GM18507 (cell line): ENCODE measurements at regions not wholly inside any gene's neighbourhood (a gene's known extent, or its start where the extent isn't known, plus 50 kb on each side); places are given as distances from the start of the nearest gene placed in this dataset.
"Not testable (repeated sequence)": the region's sequence is repeated elsewhere in the genome, so short reads cannot be mapped to it uniquely, and the experiment has no call there.

Experiments used
- DNase-seq: peaks from one replicate; pipeline ENCODE4 v3.0.0; 2011; ENCODE audit warnings: low read depth; ENCODE audit not compliant: insufficient read length; ENCODE audit errors: extremely low spot score
- FAIRE-seq: peaks from 2 replicates; lab custom pipeline; 2011; peaks lifted over from hg19 to GRCh38; lab: Jason Lieb, UNC

DNA sequence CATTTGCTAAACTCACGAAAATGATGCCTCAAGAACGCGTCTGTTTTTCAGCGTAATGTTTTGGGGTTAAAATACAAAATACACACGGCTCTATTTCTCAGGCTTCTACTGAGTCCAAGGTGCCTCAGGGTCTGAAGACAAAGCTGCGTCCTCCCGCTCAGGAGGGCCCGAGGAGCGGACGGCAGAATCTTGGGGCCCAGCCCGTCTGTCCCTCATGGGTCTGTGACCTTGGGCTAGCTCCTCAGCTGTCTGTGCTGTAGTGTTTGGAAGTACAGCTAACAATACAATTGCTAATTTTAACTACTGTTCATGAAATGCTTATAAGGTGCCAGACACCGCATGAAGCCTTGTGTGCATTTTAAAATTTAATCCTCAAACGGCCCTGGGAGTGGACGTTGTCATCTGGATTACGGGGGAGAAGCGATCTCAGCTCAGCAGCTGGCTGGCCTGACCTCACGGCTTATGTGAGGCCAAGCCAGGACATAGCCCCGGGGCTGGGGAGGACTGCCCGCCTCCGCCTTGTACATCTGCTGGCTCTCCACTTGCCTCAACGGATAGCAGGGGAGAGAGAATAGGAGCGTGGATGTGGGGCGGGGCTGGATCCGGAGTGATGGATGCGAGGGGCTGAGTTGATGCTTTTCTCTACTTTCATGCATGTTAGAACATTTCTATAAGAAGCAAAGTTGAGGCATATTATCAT lies 357.4 kb downstream of the GLRX3 start:
- no peak for DNase-seq

DNA sequence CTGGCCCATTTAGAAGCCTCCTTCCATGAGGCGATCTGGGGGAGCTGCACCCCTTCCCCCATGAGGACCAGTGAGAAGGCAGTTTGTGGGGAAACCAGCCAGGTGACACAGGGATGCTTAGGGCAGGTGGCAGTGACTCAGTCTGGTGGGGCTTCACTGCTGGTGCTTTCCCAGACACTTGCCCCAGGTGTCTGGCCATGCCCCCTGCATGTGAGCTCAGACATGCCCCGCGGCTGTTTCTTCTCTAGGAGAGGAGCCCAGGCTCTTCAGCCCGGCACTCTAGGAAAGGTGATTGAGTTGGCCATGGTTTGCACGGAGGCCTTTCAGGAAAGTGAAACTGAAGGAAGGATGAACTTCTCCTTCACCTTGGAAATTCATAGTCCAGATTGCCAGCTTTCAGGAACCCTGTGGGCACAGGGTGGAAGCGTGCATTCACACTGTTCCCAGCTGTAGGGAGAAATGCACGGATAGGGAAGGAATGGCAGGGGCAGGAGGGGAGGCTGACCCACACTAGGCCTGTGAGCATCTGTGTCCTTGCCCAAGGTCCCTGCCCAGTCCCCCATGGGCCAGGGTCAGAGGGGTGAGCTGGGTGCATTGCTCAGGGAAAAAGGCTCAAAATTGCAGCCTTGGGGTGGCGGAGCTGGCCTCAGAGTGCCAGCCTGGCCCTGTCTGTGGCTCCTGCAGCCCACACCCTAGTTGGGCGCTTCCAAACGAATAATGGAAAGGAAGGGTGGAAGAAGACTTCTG lies 359.1 kb downstream of the GLRX3 start:
- FAIRE-seq (no peak), DNase-seq (no peak)

More for the DNA sequence above, 357.4 kb downstream of the GLRX3 start:
- no peak for FAIRE-seq

DNA sequence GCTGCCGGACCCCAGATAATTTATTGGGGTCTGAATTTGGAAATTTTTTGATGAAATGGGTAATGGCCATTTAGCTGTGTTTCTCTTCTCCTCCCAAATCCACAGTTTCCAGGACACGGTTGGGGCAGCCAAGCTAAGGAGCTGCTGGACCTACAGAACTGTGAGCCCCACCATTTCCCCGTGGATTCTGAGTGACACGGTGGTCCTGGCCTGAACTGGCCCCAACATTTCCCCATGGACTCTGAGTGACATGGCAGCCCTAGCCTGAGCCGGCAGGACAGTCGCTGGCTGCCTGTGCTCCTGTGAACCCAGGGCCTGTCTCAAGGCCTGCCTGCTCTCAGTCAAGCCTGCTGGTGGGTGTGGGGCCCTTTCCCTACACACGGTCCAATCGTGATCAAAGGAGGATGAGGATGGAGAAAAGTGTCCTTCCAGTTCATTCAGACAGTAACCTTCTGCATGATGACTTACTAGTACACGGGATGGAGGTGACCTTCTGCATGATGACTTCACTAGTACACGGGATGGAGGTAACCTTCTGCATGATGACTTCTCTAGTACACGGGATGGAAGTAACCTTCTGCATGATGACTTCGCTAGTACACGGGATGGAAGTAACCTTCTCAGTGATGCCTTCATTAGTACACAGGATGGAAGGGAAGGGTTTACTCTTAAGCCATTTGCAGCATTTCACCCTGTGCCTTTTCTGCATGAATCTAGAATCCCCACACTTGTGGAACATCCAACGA lies 359.9 kb downstream of the GLRX3 start:
- peak; percentile 9 for FAIRE-seq
- no peak for DNase-seq

DNA sequence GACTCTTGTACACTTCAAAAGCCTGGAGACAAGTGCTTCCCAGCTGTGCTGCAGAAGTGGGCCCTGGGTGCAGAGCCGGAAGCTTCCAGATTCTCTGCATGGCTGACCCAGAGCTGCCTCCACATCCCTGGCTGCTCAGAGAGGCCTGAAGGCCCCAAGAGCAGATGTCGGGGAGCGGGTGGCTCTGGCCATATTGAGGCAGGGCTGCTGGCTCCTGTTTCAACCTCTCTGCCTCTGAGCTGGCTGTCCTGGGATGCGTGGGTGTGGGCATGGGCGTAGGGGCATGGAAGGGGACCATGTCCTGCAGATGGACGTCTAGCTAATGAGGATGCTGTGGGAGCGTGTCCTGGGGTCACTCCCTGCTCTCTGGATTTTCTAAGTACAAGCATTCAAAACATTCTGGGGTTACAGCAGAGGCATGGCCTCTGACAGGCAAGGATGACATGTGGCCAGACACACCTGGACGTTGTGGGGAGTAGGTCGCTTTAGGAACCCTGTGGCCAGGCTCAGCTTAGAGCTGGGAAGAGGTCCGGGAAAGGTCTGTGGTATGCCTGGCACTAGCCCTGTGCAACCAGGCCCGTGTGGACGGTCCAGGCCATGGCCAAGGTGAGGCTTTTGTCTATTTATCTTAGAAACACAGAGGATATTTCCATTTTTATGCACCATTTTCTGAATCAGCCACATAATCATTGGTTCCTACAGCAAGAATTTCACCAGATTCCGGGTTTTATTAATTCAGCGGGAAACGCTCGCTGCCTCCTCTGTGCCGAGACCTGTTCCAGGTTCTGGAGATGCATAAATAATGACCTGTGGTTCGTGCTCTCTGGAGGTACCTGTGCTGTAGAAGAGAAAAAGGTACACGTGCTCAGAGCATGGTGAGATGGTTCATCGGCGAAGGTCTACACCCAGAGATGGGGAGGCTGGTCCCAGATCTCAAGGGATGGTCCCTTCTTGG lies 361.1 kb downstream of the GLRX3 start:
- DNase-seq (no peak), FAIRE-seq (no peak)

DNA sequence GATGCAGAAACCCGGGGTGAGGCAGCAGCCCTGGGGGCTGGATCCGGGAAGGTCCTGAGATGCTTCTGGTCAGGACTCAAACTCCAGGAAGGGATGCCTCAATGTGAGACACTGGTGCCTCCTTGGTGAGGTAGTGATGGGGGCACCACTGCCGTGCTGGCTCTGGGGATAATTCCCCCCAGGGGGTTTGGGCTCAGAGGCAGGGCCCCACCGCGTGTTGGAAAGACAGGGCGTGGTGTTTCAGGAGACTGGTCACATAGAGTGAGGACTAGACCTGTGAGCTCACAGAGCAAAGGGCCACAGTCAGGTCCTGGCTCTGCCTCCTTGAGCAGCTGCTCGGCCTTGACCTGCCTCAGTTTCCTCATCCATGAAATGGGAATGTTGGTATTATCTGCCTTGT lies 361.9 kb downstream of the GLRX3 start:
- no peak for FAIRE-seq
- DNase-seq = no peak

DNA sequence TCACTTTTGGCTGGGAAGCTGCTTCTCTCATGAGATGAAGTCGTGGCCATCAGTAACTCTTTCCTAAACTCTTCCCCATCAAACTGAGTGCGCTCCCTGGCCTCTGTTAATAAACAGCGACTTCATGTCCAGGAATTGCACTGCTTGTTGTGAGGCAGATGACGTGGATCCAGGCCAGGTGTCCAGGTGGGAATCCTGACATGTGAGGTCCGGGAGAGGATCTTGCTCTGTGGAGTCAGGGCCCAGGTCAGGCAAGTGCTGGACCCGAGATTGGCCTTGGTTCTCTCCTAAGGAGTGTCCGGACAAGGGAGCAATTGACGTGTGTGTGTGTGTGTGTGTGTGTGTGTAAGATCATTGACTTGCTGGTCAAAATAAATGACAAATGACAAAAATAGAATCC lies 362.7 kb downstream of the GLRX3 start:
- DNase-seq (no peak), FAIRE-seq (no peak)

DNA sequence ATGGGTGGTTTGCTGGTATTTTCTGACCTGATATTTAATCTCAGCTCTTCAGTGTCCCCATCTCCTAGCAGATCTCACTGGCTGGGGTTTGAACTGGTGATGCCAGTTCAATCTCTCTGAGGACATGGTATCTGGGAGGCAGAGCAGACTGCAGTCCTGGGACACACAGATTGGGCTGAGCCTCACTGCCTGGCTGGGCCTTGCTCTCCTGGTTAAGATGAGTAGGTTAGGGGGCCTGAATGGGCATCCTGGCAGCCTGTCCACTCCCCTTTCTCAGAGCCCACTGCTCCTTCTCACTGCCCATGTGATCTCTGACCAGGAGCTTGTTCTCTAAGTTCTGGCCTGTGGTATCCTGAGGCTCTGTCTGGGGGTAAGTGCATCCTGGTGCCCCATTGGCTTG lies 363.4 kb downstream of the GLRX3 start:
- DNase-seq (no peak), FAIRE-seq (no peak)

DNA sequence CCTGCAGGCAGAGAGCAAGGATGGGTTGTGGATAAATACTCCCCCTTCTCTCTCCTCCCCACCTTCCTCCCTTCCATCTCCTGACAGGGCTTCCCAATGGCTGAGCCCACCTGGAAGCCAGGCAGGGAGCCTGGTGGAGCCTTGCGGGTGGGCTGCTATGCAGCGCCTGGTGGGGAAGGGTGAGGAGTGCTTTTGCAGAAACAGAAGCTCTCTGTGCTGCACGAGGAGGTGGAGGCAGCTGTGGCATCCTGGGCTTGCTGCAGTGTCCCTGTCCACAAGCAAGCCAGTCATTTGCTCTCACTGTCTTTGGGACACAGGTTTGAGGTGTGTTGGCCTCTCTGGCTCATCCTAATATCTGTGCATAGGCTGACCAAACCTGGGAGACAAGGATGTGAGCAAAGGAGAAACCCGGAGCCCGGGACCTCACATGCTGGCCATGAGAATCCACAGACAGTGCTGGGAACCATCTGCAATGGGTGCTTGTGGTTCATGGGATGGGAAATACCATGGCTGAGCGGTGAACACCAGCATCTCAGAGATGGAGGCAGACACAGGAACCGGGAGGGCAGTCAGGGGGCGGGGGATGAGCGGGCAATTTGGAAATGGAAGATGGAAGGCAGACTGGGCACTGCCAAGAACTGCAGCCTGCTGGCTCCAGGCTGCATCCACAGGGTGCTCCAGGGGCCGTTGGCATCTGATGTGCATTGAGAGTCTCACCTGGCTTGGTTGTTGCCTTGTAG lies 364.2 kb downstream of the GLRX3 start:
- DNase-seq = no peak
- no peak for FAIRE-seq

DNA sequence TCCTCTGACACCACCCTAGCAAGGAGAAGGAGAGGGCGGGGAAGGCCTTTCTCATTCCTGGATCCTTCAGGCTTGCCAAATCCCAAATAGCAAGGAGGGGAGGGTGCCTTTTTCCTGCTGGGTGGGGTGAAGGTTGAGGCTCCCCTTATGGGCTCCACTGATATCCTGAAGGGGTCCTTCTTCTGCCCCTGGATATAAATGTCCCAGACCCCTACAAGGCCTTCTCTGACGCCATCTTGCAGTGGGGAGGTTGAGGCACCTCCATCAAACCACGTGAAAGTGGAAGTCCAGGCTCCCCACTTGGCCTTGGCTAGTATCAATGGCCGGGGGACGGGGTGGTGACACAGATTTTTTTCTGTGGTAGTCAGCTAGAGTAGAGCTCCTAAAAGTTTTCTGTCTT lies 371.3 kb downstream of the GLRX3 start:
- DNase-seq (no peak), FAIRE-seq (no peak)

DNA sequence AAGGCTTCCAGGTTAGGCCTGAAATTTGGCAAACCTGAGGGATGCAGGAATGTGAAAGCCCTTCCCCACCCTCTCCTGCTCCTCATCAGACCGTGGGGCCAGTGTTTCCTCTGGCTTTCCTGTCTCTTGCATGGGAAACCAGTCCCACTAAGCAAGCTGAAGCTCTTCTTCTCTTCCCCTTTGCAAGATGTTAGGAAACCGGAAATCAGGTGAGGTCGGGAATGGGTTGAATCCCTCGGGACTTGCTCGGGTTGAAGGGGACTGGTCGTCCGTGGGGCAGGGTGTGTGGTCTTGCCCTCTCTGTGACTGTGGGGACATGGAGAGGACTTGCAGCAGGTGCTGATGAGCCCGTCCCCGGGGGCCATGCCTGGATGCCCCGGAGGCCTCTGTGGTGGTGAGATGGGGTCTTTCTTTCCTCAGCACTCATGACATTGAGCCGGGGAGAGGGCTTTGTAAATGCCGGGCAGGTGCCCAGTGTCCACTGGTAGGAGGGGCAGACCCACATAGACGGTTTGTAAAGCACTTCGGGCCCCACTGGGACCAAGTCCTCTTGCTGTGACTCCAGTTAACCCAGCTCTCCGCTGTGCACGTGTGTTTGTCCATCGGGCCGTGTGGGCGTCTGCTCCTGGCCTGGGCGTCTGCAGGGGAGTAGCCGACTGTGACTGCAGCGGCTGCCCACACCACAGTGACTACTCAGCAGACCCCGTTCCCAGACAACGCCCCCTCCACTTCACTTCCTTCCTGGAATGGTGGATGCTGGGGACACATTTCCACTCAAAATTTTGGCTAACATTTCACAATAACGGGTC lies 373.9 kb downstream of the GLRX3 start:
- DNase-seq (no peak), FAIRE-seq (no peak)

DNA sequence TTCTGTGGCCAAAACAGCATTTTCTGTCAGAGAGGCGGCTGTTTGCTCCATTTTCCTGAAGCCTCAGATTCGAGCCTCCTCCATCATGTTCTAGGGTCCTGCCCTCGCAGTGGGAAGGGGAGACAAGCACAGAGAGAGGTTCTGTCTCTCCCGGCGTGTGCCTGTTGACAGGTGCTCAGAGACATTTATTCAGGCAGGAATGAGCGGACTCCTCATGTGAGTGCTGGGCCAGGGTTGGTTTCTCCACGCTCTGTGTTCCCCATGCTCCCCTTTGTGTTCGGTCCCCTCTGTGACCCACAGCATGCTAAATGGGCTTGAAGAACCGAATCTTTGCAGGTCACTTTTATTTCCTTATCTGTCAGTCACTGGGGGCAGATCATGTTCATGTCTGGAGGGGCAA lies 374.6 kb downstream of the GLRX3 start:
- no peak for FAIRE-seq

DNA sequence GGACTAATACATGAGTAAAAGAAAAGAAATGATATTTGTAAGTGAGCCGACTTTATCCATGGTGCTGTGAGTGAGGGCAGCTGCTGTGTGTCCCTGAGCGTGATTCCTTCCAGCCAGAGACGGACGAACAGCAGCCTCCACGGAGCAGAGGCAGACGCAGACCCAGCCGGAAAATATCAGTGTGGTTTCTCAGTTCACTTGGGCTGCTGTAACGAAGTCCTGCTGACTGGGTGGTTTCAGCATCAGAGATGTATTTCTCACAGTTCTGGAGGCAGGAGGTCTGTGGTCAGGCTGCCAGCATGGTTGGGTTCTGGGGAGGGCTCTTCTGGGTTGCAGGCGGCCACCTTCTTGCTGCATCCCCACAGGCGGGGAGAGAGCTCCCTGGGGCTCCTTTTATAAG lies 375.6 kb downstream of the GLRX3 start:
- DNase-seq (no peak), FAIRE-seq (no peak)

More for the DNA sequence above, 374.6 kb downstream of the GLRX3 start:
- DNase-seq = no peak

DNA sequence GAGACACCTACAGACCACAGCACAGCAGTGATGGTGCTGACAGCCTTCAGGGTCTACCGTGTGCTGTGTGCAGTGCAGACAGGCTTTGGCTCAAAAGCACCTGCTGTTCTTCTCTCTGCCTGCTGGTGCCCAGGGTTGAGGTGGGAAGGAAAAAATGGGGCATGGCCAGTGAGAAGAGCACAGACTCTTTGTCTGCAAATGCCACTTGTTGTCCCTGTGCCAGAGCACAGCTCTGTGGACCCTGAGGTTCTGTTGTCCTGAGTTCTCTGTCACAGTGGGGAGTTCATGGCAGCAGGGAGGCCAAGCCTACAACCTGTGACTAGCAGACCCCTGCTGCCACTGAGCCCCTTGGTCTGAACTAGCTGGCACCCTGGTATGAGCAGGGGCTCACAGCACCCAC lies 376.7 kb downstream of the GLRX3 start:
- FAIRE-seq (no peak), DNase-seq (no peak)

DNA sequence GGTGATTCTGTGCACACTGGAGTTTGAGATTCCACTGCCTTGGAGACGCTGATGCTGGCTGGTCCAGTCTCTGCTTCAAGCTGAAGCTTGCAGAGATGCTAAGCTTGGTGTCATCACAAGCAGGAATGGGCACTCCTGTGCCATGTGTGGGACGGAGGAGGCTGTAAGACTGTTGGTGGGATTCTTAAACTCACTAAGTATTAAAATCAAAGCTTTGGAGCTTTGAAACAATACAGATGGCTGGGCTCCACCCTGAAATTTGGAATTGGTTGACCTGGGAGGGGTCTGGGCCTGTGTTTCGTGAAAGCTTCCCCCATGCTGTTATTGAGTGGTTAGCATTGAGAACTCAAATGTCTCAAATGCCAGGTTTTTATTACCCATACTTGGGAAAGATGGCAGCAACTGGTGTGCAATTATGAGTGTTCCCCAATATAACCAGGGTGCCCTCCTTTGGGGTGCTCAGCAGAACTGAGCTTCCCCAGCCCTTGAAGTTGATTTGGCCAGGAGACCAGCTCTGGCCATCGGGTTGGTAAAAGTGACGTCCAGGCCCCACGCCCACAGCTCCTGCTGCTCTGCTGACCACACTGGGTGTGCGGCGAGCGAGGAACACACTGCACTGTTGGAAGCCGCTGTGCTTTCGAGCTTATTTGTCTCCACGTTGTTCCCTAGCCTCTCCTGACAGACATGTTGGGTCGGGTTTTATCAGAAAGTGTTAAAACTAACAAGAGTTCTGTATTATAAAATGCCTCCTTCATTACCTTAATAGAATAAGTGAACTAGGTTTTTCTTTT lies 377.7 kb downstream of the GLRX3 start:
- DNase-seq (no peak), FAIRE-seq (no peak)

DNA sequence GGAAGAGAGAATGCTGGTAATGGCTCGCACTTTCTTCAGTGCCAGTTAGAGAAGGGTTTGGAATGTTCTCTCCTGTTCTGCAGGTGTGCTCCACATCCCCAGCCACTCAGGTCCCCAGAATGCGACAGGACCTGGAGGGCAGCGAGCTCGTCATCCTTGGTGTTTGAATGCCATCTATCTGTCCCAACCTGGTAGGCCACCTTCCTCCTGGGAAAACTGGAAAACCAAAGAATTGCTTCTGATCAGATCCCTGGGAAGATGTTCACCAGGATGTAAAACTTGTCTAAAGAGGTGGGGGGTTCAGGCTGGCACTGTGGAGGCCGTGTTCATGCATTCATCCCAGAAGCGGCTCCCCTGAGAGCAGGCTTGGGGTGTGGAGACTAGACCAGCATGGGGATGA lies 379.5 kb downstream of the GLRX3 start:
- FAIRE-seq = no peak

DNA sequence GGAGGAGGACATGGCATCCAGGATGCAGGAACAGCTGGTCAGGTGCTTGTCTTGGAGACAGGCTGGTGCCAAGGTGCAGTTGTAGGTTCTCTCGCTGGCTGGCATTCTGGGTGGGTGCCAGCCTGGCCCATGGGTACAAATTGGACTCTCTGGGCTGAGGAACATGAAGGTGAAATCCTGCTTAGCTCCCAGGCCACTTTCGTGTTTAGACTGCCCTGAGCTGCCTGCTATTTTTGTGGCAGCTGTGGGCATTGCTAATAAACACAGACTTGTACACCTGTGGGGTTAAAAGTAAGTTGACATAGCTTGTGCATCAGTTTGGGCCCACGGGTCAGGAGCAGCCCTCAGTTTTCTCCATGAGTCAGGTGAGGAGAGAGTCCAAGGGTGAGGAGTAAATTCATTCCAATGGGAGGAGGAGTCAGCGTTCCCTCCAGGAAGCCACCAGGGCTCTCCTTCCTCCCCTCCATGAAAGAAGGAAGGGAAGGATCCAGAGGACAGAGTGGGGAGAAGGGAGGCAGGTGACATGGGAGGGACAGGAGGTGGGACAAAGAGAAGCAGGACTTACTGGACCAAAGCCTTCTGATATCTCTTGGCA lies 380.0 kb downstream of the GLRX3 start:
- DNase-seq (no peak), FAIRE-seq (no peak)

More for the DNA sequence above, 379.5 kb downstream of the GLRX3 start:
- no peak for DNase-seq

DNA sequence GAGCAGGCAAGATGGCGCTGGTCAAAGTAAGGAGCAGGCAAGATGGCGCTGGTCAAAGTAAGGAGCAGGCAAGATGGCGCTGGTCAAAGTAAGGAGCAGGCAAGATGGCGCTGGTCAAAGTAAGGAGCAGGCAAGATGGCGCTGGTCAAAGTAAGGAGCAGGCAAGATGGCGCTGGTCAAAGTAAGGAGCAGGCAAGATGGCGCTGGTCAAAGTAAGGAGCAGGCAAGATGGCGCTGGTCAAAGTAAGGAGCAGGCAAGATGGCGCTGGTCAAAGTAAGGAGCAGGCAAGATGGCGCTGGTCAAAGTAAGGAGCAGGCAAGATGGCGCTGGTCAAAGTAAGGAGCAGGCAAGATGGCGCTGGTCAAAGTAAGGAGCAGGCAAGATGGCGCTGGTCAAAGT lies 382.7 kb downstream of the GLRX3 start:
- FAIRE-seq, DNase-seq: not testable (repeated sequence)
